SK-N-MC (cell line): ENCODE measurements at regions not wholly inside any gene's neighbourhood (a gene's known extent, or its start where the extent isn't known, plus 50 kb on each side); places are given as distances from the start of the nearest gene placed in this dataset.

Experiments used
- EZH2 ChIP-seq: fragments of 200-600 bp; sonication (generic); IDR thresholded peaks from one replicate; pipeline ENCODE4 v1.6.1; 2017; ENCODE audit warnings: antibody characterized with exemption
- POLR2AphosphoS5 ChIP-seq: IDR thresholded peaks from 2 replicates; pipeline ENCODE4 v1.6.1; 2012; ENCODE audit warnings: mild to moderate bottlenecking, low read depth, low read length, borderline replicate concordance

GRCh38 chr2:226050822-226051221 is 651.3 kb downstream of the NYAP2 start:
- TF ChIP-seq POLR2AphosphoS5 (no peak), EZH2 (no peak)
